ENCODE measurements at regions not wholly inside any gene's neighbourhood (a gene's known extent, or its start where the extent isn't known, plus 50 kb on each side); places are given as distances from the start of the nearest gene placed in this dataset.
A peak's percentile ranks its signal among the peaks of the same experiment; 100 is the strongest.
"Not testable (repeated sequence)": the region's sequence is repeated elsewhere in the genome, so short reads cannot be mapped to it uniquely, and the experiment has no call there.

DNA sequence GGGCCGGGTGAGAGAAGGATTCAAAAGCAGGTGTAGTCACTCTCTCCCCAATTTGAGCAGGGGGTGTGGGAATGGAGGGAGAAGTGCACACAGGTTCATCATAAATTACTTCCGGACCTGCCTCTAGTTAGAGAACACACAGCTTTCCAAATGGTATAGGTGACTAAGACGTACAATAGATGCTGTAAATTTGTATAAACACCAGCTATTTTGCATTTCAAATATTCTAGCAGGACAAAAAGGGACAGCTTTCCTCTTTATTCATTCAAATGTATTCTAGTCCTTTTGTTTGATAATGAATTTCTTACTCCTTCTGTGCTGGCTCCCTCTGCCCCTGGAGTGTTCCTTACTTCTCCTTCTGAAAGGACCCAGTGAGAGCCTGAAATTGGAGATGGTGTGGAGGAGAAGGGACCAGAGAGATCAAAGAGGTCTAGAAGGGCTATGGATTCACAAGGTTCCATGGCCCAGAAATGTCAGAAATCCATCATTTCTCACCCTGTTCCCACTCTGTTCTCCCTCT, 53.2 kb upstream of the SH3BP4 start:
- no peak for DNase-seq

DNA sequence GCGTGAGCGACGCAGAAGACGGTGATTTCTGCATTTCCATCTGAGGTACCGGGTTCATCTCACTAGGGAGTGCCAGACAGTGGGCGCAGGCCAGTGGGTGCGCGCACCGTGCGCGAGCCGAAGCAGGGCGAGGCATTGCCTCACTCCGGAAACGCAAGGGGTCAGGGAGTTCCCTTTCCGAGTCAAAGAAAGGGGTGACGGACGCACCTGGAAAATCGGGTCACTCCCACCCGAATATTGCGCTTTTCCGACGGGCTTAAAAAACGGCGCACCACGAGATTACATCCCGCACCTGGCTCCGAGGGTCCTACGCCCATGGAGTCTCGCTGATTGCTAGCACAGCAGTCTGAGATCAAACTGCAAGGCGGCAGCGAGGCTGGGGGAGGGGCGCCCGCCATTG, 63.4 kb upstream of the SH3BP4 start:
- DNase-seq, result not testable (repeated sequence)

DNA sequence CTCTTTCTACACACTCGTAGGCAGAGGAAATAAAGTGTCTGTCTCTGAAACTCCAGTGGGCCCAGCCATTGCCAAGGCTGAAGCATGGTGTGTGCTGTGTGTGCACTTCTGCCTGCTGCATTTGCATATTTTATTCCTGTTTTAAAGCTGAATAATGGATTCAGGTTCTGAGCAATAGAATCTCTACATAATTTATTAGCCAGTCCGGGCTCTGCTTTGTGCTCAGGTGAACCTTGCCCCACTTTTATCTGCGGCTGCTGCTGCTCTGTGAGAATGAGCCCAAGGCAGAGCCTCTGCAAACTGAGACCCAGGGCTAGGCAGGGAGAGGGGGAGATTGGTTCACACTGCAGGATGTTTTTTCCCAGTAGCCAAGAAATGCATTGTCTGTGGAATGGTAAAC, 64.6 kb upstream of the SH3BP4 start:
- DNase-seq, result no peak

DNA sequence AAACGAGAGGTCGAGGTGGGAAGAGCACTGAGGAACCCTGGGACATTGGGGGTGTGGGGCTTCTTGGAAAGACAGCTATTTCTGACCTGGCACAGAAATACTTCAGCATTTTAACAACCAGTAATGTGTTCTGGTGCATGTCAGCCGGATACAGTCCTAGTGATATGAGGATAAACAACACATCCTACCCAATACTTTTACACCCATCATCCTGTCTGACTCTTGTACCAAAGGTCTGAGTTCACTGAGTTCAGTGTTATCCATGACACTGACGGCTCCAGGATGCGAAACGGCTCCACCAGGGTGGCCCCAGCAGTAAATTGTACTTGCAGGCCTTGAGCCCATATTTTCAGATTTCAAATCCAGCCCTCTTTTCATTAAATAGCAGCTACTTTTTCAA, 65.9 kb upstream of the SH3BP4 start:
- no peak for DNase-seq

DNA sequence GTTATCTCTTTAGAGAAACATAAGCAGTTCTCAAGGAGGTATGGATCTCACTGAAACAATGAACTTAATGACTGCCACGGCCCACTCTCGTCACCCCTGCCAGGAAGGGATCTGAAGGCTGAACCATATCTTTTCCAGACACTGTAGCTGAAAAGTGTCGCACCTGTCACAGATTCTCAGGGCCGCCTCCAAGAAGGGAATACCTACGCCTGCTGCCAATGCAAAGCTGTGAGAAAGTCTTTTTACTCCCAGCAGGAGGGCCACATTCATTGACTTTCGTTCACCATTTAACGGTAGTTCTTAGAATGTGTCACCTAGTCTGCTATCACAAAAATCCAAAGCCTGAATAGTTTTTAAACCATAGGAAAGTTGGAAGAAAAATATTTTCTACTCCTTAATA, 66.7 kb upstream of the SH3BP4 start:
- DNase-seq, result no peak

DNA sequence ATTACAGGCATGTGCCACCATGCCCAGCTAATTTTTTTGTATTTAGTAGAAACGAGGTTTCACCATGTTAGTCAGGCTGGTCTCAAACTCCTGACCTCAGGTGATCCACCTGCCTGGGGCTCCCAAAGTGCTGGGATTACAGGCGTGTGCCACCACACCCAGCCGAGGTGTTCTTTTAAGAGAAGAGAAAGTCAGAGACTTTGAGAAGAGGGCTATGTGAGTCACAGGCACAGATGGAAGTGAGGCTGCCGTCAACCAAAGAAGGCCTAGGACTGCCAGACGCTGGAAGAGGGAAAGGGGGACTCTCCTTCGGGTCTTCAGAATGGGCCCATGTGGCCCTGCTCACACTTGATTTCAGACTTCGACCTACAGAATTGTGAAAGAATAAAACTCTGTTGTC, 67.2 kb upstream of the SH3BP4 start:
- DNase-seq, result no peak

DNA sequence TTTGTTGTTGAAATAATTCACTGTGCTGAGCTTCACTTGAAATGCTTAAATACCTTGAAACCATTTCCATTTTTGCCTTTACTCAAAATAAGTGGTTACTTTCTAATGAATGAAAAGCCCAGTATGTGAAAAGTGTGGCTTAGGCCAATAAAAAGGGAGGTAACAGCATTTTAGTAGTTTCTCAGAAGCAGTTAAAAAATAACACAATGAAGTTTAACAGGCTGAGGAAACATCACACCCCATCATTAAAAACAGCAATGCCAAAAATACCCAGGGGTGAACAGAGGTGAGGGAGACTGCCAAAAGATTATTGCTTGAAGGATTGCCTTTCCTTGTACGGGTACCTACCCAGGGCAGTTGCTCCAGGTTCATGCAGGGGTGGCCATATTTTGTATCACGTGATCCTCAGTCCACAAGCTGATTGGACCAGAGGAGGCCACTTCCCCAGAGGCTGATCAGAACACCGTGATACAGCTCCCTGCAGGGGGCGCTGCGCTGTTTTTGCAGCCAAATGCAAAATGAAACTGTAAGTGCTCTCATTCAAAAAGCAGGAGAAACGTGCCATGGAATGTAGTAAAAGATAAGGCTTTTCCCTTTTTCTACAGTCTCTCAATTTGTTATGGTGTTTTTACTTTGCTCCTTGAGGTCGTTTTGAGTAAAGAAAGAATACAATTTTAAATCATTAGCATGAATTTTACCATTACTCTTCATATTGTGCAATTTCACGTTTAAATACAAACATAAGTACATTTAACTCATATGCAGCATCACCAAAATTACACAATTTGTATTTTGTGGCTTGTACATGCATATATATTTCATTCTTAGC, 70.2 kb upstream of the SH3BP4 start:
- peak in 1 of 2 experiments; percentile 8 for DNase-seq

DNA sequence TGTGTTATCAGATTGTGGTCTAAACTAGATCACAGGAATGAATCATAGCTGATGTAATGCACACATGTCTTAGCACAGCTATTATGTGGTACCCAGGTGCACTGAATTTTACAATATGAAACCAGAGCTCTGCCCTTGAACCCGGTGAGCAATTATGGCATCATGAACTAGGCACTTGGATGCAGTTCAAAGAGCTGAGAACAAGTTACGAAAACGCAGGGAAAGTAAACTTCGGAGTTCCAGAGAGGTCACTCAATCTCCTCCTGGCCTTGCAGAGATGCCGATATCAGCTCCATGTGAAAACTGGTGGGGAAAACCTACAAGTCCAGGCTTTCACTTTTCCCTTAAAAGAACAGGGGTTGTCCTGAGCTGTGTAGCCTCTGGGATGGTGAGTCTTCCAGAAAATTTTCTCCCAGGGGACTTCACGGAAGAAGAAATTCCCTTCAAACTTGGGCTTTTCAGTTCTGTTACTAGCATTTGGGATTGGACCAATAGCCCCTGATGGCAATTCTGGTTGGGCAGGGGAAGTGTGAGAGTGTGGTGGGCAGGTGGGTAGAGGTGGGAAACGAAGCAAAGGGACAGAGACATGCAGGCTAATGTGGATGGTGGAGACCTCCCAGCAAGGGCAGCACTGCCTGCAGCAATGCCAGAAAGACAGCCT, 71.1 kb upstream of the SH3BP4 start:
- DNase-seq, result no peak

DNA sequence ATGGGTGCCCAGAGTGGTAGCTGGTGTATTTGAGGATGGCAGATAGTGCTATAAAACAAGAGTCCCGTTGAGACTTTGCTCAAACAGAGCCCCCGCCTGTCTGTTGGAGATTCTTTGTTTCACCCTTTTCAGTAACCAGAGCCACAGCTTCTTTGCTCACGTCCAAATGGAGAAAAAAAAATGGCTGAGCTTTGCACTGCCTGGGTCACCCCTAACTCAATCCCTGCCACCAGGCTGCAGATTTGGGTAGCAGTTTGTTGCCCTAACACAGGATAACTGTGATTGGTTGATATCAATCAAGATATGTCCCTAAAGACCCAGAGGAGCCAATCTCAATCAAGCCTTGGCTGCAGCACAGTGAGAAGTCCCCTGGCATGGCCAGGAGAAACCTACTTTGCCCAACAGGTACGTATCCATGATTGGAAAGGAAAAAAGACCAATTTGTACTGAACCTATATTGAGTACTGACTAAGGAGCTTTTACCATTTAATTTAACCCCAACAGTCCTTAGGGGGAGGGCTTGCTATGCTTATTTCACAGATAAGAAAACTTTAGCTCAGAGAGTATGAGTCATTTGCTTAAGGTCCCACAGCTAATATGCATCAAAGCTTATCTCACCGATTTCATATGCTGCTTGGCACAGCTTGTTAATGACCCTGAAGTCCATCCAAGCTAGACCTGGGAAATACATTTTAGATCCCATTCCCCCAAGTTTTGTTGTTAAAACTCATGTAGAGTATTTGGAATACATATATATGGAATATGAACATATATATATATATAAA, 72.0 kb upstream of the SH3BP4 start:
- no peak for DNase-seq

DNA sequence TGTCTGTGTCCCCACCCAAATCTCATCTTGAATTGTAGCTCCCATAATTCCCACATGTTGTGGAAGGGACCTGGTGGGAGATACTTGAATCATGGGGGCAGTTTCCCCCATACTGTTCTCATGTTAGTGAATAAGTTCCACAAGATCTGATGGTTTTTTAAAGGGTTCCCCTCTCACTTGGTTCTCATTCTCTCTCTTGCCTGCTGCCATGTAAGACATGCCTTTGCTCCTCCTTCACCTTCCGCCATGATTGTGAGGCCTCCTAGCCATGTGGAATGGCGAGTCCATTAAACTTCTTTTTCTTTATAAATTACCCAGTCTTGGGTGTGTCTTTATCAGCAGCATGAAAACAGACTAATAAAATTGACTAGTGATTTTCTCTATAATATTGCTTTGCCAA, 75.2 kb upstream of the SH3BP4 start:
- DNase-seq, result not testable (repeated sequence)

DNA sequence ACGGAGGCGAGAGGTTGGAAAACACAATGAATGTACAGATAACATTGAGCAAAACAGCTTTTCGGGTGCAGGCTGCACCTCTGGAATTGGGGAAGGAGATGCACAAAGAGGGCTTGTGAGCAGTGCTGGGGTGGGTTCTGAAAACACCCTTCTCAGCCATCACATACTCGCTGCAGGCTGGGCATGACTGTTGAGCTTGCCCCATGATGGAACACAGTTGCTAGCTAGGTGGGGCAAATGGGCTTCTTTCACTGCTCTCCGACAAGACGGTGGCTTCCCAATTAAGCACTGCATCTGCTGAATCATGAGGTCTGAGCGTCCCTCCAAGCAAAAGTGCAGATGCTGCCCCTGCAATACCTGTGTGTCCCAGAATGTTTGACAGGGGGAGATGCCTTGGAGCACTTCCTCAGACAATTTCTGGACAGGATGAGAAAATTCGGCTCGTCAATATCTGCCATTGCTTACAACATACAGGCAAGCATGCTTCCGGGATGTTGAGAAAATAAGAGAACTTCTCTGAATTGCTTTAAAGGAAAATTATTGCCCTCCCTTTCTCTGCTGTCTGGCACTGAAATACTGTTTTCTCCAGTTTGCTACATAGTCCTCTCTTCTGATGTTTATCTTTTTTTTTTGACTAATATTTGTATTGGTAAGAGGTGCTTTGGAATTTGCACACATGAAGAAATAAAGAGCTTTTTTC, 77.3 kb upstream of the SH3BP4 start:
- DNase-seq, result no peak

DNA sequence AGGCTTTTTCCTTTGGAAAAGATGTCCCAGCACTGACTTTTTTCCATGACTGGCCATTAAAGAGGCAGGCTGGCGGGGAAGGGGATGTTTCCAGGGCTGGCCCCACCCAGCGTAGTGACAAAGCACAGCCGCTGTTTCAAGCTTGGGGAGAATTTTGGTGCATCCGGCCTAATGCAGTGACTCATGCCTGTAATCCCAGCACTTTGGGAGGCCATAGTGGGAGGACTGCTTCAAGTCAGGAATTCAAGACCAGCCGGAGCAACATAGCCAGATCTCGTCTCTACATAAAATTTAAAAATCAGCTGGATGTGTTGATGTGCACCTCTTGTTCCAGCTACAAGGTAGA, 78.0 kb upstream of the SH3BP4 start:
- DNase-seq, result no peak

DNA sequence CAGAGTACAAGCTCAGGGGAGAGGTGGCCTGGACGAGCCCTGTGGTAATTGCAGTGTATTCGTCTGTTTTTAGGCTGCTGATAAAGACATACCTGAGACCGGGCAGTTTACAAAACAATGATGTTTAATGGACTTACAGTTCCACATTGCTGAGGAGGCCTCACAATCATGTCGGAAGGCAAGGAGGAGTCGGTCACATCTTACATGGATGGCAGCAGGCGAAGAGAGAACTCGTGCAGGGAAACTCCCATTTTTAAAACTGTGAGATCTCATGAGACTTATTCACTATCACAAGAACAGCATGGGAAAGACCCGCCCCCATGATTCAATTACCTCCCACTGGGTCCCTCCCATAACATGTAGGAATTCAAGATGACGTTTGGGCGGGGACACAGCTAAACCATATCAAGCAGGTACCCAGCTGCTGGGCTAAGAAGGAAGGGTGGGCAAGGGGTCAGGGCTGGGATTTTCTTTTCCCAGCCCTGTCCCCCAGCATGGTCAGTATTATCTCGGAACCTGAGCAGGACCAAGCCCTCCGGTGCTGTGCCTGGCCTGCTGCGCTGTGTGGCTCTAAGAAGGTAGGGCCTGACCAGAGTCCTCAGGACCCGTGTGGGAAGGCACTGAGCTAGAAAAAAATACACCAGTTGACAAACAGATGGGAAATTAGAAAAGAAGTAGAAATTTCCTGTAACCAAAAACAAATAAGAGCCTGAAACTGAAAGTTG, 78.6 kb upstream of the SH3BP4 start:
- DNase-seq, result no peak

DNA sequence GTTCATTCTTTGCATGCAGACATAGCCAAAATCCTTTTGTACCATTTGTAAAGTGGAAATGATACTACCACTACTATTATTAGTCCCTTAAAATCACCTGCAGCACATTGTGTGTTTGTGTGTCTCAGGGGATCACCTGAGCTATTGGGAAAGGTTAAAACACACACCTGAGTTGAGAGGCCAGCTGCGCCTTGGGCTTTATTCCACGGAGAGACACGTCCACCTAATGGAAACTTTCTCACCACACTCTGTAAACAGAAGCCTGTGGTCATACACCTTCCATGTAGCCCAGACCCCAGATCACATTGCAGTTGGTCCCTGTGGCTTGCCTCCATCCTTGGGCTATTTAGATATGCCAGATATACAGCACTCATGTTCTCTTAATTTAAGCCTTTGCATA, 81.8 kb upstream of the SH3BP4 start:
- DNase-seq, result no peak

DNA sequence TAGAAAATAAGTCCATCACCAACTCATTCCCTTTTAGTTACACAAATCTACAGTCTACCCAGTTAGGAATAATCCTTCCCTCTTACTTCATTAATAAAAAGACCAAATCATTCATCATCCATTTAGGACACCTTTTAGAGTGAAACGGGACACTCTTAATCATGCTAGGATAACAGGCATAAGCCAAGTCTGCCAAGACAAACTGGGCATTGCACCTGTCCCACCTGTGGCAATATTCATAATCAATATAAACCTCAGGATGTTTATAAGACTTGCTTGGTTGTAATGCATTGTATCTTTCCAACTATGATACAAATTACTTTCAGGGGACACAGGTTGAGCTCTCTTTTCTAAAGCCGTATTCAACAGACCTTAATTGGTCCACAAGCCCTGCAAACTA, 82.7 kb upstream of the SH3BP4 start:
- no peak for DNase-seq

DNA sequence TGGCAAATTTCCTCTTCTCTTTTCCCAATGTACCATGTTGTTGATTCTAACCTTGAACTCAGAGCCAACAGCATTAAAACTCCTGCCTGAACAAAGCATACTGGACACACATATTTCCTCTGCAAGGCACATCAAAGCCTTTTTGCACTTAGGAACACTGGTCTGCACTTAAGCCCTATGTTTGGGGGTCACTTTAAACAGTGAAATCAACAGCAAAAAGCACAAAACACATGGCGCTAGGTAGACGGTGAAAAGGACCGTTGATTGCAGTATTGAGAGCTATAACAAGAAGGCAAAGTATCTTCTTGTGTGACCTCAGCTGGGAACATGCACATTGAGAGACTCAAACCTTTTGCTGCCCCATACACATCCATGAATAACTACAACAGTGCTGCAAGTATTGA, 83.9 kb upstream of the SH3BP4 start:
- no peak for DNase-seq

DNA sequence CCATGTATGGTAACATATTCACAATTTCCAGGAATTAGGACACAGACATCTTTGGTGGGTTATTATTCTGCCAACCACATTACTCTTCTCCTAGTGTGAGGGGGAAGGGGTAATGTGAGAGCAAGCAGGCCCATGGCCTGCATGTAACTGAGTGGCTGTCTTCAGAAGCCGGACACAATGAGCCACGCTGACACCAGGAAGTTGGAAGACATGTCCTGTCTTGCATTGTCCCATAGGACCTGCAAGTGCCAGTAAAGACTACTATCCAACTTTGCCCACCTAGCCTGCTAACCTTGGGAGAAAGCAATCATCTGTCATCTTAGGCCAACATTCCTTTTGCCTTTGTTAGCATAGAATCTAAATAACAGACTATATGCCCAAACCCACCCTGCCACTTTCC, 86.2 kb upstream of the SH3BP4 start:
- DNase-seq, result no peak

DNA sequence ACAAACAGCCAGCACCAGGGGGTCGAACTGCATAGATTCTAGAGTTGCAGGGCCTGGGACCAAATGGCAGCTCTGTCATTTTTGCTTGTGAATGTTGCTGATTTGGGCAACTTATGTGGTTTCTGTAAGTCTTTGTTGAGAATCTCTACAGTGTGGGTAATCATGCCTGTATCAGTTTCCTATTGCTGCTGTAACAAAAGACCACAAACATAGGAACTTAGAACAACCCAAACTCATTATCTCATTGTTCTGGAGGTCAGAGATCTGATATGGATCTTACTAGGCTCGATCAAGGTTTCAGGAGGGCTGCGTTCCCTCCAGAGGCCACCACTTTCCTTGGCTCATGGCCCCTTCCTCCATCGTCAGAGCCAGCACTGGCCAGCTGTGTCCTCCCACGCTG, 86.8 kb upstream of the SH3BP4 start:
- DNase-seq, result no peak

DNA sequence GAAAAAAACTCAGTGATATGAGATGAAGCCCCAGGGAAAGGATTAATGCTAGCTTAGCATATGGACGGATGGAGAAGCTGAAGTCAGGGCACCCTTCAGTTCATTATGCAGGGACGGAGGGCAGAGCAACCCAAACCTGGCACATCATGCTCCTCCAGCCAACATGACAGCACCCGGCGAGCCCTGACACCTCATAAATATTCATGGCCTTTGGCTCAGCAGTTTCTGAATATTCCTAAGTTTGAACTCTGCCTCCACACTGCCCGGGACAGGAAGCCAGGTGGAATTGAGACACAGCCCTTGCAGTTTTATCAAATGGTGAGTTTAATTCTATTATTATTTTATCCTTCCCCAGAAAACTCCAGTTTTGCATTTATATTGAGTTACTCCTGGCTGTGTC, 87.3 kb upstream of the SH3BP4 start:
- DNase-seq, result no peak

DNA sequence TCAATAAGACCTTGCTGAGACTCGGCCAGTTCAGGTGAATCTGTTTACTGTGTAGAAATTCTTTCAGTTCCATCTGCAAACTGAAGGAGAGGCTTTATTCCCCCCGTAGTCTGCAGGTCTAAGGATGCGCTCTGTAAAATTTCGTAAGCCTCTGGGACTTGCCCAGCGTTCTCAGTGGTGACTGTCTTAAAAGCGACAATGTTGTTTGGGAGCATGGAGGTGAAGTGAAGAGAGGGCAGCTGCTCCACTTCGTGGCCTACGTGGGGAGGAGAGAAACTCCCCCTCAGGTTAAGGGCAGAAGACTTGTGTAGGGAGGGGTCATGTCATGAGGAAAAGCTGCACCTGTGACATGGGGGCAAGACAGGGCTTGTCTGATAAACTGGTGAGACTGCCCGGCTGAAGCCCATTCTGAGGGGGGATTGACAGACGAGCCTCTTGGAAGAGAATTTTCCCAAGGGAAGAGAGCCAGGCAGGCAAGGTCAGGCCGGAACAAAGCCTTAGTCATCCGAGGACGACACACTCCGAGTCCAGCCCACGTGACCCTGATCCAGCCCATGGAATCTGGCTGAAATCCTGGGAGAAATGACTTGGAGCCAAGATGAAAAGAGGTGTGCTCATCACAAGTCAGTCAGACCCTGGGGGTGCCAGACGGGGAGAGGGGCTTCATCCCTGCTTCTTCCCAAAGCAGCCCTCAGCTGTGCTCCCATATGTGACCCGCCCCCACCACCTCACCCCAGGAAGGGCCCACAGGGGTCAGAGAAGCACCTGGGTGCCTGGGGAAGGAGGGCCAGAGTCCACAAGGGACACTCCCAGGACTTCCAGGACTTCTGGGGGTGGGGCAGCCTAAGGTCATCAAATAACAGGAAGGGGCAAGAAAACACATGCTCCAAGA, 88.5 kb upstream of the SH3BP4 start:
- DNase-seq, result no peak

Data from activated CD4-positive, alpha-beta T cell treated with anti-CD3 and anti-CD28 coated beads, Interleukin-2, amount 50 U/mL, for 4 hours (primary cell).